ENCODE measurements at regions not wholly inside any gene's neighbourhood (a gene's known extent, or its start where the extent isn't known, plus 50 kb on each side); places are given as distances from the start of the nearest gene placed in this dataset.

DNA sequence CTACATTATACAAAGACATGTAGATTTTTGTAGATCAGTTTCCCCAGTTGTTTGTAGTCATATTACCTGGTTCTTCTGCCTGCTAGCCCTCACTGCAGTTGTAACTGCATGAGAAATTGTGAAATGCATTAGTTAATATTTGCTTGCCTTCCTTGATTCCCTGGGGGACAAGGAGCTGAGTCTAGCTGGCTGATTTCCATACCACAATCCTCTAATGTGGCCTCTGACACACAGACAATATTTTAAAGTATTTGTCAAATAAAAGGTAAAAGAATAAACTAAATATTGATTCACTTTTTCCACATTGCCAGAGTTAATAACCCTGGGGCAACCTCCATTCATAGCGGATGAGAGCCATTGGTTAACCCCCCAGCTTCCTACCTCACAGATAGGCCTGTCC, 128.8 kb upstream of the TMEM132C start:
- dilution Hi-C loops (cut with MboI; ENCODE audit: extremely low pct_ligation_motif_present, low sequenced_read_pairs), result no loop called here
- ChIA-PET CTCF (no interaction called here), POLR2A (no interaction called here)

More for the DNA sequence above, 128.8 kb upstream of the TMEM132C start:
- no peak overlapping the region for H3K27ac ChIP-seq (ENCODE audit: insufficient read depth, low read depth, low read length)
- no peaks in the 10 kb centered on the region for H3K79me2 ChIP-seq (ENCODE audit: control insufficient read depth, insufficient read depth, low read length)
- BruUV-seq (replicated peaks), result no TSS peak
- H2AFZ ChIP-seq (ENCODE audit: low read depth, low read length), result no peak overlapping the region
- no peak for DNase-seq (ENCODE audit: low read depth, low spot score)
- peaks cover 2% of the 10 kb centered on the region for H3K9me3 ChIP-seq (replicated peaks; ENCODE audit: control insufficient read depth, insufficient read depth, low read length)
- no peak overlapping the region for H3K4me2 ChIP-seq (ENCODE audit: insufficient read depth, low read length)
- H3K9ac ChIP-seq (replicated peaks; ENCODE audit: extremely low read depth, insufficient read depth, low read length), result no peak overlapping the region
- no peak for TF ChIP-seq POLR2A (IDR thresholded peaks at IDR 0.05; ENCODE audit: low read depth, low read length)
- TF ChIP-seq FOS (IDR thresholded peaks at IDR 0.05; ENCODE audit: borderline replicate concordance, insufficient read depth, low read length), result no peak
- TF ChIP-seq MYC (IDR thresholded peaks at IDR 0.05; ENCODE audit: low read depth, low read length), result no peak
- TF ChIP-seq JUN (IDR thresholded peaks at IDR 0.05; ENCODE audit: borderline replicate concordance, insufficient read depth, insufficient read length, low read depth), result no peak
- no peak for TF ChIP-seq GATA2 (IDR thresholded peaks at IDR 0.05; ENCODE audit: insufficient read depth, insufficient read length, low read depth, low read length)
- TF ChIP-seq, protein P1, sequence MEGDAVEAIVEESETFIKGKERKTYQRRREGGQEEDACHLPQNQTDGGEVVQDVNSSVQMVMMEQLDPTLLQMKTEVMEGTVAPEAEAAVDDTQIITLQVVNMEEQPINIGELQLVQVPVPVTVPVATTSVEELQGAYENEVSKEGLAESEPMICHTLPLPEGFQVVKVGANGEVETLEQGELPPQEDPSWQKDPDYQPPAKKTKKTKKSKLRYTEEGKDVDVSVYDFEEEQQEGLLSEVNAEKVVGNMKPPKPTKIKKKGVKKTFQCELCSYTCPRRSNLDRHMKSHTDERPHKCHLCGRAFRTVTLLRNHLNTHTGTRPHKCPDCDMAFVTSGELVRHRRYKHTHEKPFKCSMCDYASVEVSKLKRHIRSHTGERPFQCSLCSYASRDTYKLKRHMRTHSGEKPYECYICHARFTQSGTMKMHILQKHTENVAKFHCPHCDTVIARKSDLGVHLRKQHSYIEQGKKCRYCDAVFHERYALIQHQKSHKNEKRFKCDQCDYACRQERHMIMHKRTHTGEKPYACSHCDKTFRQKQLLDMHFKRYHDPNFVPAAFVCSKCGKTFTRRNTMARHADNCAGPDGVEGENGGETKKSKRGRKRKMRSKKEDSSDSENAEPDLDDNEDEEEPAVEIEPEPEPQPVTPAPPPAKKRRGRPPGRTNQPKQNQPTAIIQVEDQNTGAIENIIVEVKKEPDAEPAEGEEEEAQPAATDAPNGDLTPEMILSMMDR (IDR thresholded peaks at IDR 0.05; ENCODE audit: extremely low read depth in 1 of 2, insufficient read depth in 1 of 2, low read depth in 1 of 2, low read length in 2 of 2), result no peak
- no peak for TF ChIP-seq EZH2 (IDR thresholded peaks at IDR 0.05; ENCODE audit: borderline replicate concordance, low read depth, low read length, severe bottlenecking)
- TF ChIP-seq POLR2AphosphoS5 (IDR thresholded peaks at IDR 0.05; ENCODE audit: insufficient read depth, low read depth, low read length), result no peak
- TF ChIP-seq, protein P2, sequence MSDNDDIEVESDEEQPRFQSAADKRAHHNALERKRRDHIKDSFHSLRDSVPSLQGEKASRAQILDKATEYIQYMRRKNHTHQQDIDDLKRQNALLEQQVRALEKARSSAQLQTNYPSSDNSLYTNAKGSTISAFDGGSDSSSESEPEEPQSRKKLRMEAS (IDR thresholded peaks at IDR 0.05; ENCODE audit: insufficient read depth, insufficient read length), result no peak
- no peak for FAIRE-seq
- no peak overlapping the region for H3K4me3 ChIP-seq (replicated peaks in 1 of 3; ENCODE audit: insufficient read depth in 1 of 3, low read depth in 1 of 3, low read length in 3 of 3)
- H3K4me1 ChIP-seq (ENCODE audit: control insufficient read depth, extremely low read depth, insufficient read depth, low read length), result no peaks in the 10 kb centered on the region
- no peaks in the 10 kb centered on the region for H3K9me1 ChIP-seq (replicated peaks; ENCODE audit: control insufficient read depth, extremely low read depth, insufficient read depth, low read length)
- no peaks in the 10 kb centered on the region for H3K27me3 ChIP-seq (ENCODE audit: control insufficient read depth in 2 of 2, insufficient read depth in 2 of 2, low read length in 2 of 2)
- no peaks in the 10 kb centered on the region for H4K20me1 ChIP-seq (replicated peaks; ENCODE audit: control insufficient read depth, extremely low read depth, insufficient read depth, low read length)
- H3K36me3 ChIP-seq (ENCODE audit: control insufficient read depth in 2 of 2, extremely low read depth in 1 of 2, insufficient read depth in 2 of 2, low read length in 2 of 2), result no peaks in the 10 kb centered on the region
- intact Hi-C loops (cut with micrococcal nuclease), result no loop called here

Measured in endothelial cell of umbilical vein (primary cell).